ENCODE measurements at regions not wholly inside any gene's neighbourhood (a gene's known extent, or its start where the extent isn't known, plus 50 kb on each side); places are given as distances from the start of the nearest gene placed in this dataset.

GRCh38 chr2:160741815-160742214 lies 248.2 kb upstream of the RBMS1 start:
- Histone ChIP-seq H3K27ac (ENCODE audit: low read depth in 2 of 2, low read length in 2 of 2) (no peak overlapping the region), H3K9ac (ENCODE audit: low read length in 3 of 3) (no peak overlapping the region), H3K36me3 (ENCODE audit: control insufficient read depth in 2 of 3, insufficient read depth in 3 of 3, low read length in 3 of 3) (no peaks in the 10 kb centered on the region), H3K4me3 (ENCODE audit: low read length in 3 of 3) (no peak overlapping the region), H3K9me3 (ENCODE audit: control insufficient read depth in 2 of 3, insufficient read depth in 1 of 3, low read length in 3 of 3) (no peaks in the 10 kb centered on the region), H3K27me3 (ENCODE audit: control insufficient read depth, insufficient read depth, low read length) (no peaks in the 10 kb centered on the region), H3K4me1 (ENCODE audit: control insufficient read depth in 2 of 3, insufficient read depth in 2 of 3, low read depth in 1 of 3, low read length in 3 of 3) (no peaks in the 10 kb centered on the region)
- no peak for DNase-seq
- FAIRE-seq: no peak
- intact Hi-C loops (cut with DNase I): no loop called here
- no peak for TF ChIP-seq CTCF (IDR thresholded peaks at IDR 0.05; ENCODE audit: borderline replicate concordance, extremely low read depth, insufficient read depth)

- Histone ChIP-seq H3K9ac (ENCODE audit: low read length in 3 of 3) (no peak overlapping the region), H3K27me3 (ENCODE audit: control insufficient read depth, insufficient read depth, low read length) (no peaks in the 10 kb centered on the region), H3K9me3 (ENCODE audit: control insufficient read depth in 2 of 3, insufficient read depth in 1 of 3, low read length in 3 of 3) (no peaks in the 10 kb centered on the region), H3K36me3 (ENCODE audit: control insufficient read depth in 2 of 3, insufficient read depth in 3 of 3, low read length in 3 of 3) (no peaks in the 10 kb centered on the region), H3K4me3 (ENCODE audit: low read length in 3 of 3) (no peak overlapping the region), H3K4me1 (ENCODE audit: control insufficient read depth in 2 of 3, insufficient read depth in 2 of 3, low read depth in 1 of 3, low read length in 3 of 3) (no peaks in the 10 kb centered on the region), H3K27ac (ENCODE audit: low read depth in 2 of 2, low read length in 2 of 2) (no peak overlapping the region)
- intact Hi-C loops (cut with DNase I): no loop called here
- no peak for DNase-seq
- FAIRE-seq: no peak
- no peak for TF ChIP-seq CTCF (IDR thresholded peaks at IDR 0.05; ENCODE audit: borderline replicate concordance, extremely low read depth, insufficient read depth)
Measured at GRCh38 chr2:160742667-160743066, 249.1 kb upstream of the RBMS1 start.

- Histone ChIP-seq H3K9me3 (ENCODE audit: control insufficient read depth in 2 of 3, insufficient read depth in 1 of 3, low read length in 3 of 3) (no peaks in the 10 kb centered on the region), H3K27ac (ENCODE audit: low read depth in 2 of 2, low read length in 2 of 2) (no peak overlapping the region), H3K36me3 (ENCODE audit: control insufficient read depth in 2 of 3, insufficient read depth in 3 of 3, low read length in 3 of 3) (no peaks in the 10 kb centered on the region), H3K4me1 (ENCODE audit: control insufficient read depth in 2 of 3, insufficient read depth in 2 of 3, low read depth in 1 of 3, low read length in 3 of 3) (no peaks in the 10 kb centered on the region), H3K9ac (ENCODE audit: low read length in 3 of 3) (no peak overlapping the region), H3K4me3 (ENCODE audit: low read length in 3 of 3) (no peak overlapping the region), H3K27me3 (ENCODE audit: control insufficient read depth, insufficient read depth, low read length) (no peaks in the 10 kb centered on the region)
- FAIRE-seq (no peak), DNase-seq (no peak)
- no peak for TF ChIP-seq CTCF (IDR thresholded peaks at IDR 0.05; ENCODE audit: borderline replicate concordance, extremely low read depth, insufficient read depth)
- intact Hi-C loops (cut with DNase I): no loop called here
Measured at GRCh38 chr2:160747501-160748170, 254.0 kb upstream of the RBMS1 start.

GRCh38 chr2:160751021-160751420 lies 257.4 kb upstream of the RBMS1 start:
- Histone ChIP-seq H3K9me3 (ENCODE audit: control insufficient read depth in 2 of 3, insufficient read depth in 1 of 3, low read length in 3 of 3) (peaks cover 0 to 3% (median 1%) of the 10 kb centered on the region in 3 donors), H3K27ac (ENCODE audit: low read depth in 2 of 2, low read length in 2 of 2) (no peak overlapping the region), H3K4me3 (ENCODE audit: low read length in 3 of 3) (no peak overlapping the region), H3K27me3 (ENCODE audit: control insufficient read depth, insufficient read depth, low read length) (no peaks in the 10 kb centered on the region), H3K9ac (ENCODE audit: low read length in 3 of 3) (no peak overlapping the region), H3K36me3 (ENCODE audit: control insufficient read depth in 2 of 3, insufficient read depth in 3 of 3, low read length in 3 of 3) (no peaks in the 10 kb centered on the region), H3K4me1 (ENCODE audit: control insufficient read depth in 2 of 3, insufficient read depth in 2 of 3, low read depth in 1 of 3, low read length in 3 of 3) (no peaks in the 10 kb centered on the region)
- DNase-seq: no peak
- intact Hi-C loops (cut with DNase I): no loop called here
- no peak for FAIRE-seq
- no peak for TF ChIP-seq CTCF (IDR thresholded peaks at IDR 0.05; ENCODE audit: borderline replicate concordance, extremely low read depth, insufficient read depth)
